Dermis microvascular lymphatic vessel endothelial cell (primary cell): ENCODE measurements at regions not wholly inside any gene's neighbourhood (a gene's known extent, or its start where the extent isn't known, plus 50 kb on each side); places are given as distances from the start of the nearest gene placed in this dataset.
"Not testable (repeated sequence)": the region's sequence is repeated elsewhere in the genome, so short reads cannot be mapped to it uniquely, and the experiment has no call there.

Source experiments
- DNase-seq, 2 donors: peaks; one replicate each; pipeline versions ENCODE4 v3.0.0 to v3.0.0-alpha.2; 2010; ENCODE audit warnings: low read depth in 2 of 2

DNA sequence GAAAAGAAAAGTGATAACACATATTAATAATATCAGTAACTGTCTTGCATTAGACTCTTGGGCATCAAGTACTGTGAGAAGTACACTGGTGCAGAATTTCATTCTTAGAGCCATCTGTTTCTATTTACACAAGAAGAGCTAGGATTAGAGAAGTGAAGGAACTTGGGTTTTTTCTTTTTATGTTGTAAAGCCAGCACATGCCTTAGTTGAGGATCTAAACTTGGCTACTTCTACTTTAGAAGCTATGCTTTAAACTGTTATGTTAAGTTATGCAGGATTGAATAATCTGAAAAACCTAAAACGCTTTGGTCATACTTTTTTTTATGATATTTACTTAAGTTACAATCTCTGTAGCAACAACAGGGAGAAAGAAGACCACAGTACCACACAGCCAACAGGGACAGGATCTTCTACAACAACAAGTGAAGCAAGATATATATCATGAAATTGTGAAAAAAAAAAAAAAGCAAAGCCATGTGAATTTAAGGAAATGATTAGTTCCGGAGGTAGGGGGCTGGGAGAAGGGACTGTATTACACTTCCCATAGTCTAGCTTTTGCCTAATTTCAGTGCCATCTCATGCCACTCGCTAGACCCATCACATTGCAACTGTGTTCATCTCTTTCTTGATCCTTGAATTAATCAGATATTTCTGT, 305.1 kb upstream of the GOT2 start:
- no peak for DNase-seq

DNA sequence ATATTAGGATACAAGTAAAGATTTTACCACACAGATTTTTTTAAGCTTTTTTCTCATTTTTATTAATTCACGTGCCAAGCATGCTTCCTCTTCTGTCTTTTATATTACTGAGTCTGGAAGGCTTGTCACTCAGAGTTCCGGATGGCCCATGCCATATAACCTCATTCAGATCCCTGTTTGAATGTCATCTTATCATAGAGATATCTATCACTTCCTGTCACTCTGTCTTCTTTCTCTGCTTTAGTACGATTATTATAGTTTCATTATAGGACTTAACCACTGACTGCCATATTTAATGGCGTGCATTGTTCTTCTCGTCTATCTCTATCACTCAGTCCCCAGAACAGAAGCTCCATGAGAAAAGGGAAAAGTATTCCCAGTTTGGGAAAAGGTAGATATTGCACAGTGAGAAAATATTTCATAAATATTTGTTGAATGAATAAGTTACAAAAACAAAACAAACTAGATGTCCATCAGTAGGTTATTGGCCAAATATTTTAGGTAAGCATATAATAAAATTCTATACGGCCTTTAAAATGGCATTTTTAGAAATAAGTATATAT, 296.9 kb upstream of the GOT2 start:
- no peak for DNase-seq

- no peak for DNase-seq
These were observed 287.6 kb upstream of the GOT2 start for GRCh38 chr16:59021751-59022150.

DNA sequence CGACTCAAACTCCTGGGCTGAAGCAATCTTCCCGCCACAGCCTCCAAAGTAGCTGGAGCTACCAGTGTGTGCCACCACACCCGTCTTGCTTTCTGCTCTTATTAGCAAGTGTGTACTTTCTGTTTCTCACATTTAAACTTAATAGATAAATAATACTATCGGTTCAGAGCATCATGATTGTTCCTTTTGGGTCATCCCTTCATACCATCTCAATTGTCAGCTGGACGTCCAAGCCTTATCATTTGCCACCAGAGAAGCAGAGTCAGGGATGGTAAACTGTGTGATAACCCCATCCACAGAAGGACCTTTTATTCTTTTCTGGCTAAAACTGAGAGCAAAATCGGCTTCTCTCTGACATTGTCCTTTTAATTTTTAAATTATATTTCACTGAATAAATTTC, 279.8 kb upstream of the GOT2 start:
- DNase-seq: no peak

- DNase-seq: no peak
These were observed 265.6 kb upstream of the GOT2 start for GRCh38 chr16:58999762-59000161.

GRCh38 chr16:58992755-58993154, 258.6 kb upstream of the GOT2 start:
- DNase-seq: not testable (repeated sequence)

- not testable (repeated sequence) for DNase-seq
These were observed 249.3 kb upstream of the GOT2 start for GRCh38 chr16:58983181-58983965.

- no peak for DNase-seq
These were observed 236.7 kb upstream of the GOT2 start for GRCh38 chr16:58970775-58971174.

DNA sequence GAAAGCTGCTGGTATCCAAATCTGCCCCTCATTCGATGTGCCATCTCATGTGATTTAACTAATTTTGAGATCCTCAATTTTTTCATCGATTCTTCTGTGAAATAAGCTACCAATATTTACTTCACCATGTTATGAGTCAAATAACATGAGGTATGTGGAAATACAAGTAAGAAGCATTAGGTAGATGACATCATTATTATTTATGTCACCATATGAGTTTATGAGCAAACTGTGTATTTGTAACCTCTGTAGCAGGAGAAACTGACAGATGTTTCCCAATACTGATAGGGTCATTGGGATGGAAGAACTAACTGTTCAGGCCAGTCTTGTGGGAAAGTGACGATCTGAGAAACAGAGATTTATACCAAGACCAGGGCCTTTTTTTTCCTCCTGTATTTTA, 229.4 kb upstream of the GOT2 start:
- no peak for DNase-seq

DNA sequence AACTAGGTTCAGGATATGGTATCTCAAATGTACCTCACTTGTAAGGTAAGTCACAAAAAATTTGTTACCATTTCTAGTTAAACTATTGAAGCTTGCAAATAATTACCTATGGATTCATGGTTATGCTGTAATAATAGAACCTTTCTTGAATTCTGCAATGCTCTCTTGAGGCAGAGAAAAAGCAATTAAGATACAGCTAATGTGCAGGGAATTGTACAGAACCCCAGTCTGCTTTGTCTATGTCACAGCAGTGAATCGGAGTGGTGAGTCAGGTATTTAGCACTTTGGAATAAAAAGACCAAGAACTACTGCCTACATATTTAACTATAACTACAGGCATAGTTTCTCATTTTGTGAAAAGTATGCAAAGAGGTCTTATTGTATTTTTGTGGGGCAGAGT, 228.7 kb upstream of the GOT2 start:
- DNase-seq: no peak

GRCh38 chr16:58960484-58960883, 226.4 kb upstream of the GOT2 start:
- DNase-seq: no peak

- DNase-seq: no peak
These were observed 225.9 kb upstream of the GOT2 start for GRCh38 chr16:58960034-58960433.

- DNase-seq: no peak
These were observed 224.6 kb upstream of the GOT2 start for GRCh38 chr16:58958749-58959148.

DNA sequence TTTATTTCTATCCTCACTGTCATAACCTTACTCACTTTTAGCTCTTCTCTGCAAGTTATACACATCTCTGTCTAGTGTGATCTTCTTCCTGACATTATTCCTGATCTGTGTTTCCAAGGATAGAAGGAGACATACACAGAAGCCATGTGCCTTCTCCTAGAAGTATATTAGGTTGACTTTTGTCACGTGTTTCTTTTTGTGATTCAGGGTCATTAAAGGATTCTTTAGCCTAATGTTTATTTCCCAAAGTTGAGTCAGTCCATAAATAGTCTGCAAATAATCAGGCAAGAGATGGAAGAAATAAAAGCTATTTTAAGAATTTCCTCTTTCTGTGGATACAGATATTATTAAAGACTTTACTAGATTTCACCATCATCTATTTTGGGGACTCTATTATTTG, 214.1 kb upstream of the GOT2 start:
- DNase-seq: no peak

GRCh38 chr16:58940609-58941008, 206.5 kb upstream of the GOT2 start:
- no peak for DNase-seq

- DNase-seq: no peak
These were observed 204.7 kb upstream of the GOT2 start for GRCh38 chr16:58938811-58939210.

GRCh38 chr16:58937661-58938060, 203.5 kb upstream of the GOT2 start:
- no peak for DNase-seq

- no peak for DNase-seq
These were observed 199.1 kb upstream of the GOT2 start for GRCh38 chr16:58933186-58933585.

GRCh38 chr16:58931436-58931835, 197.3 kb upstream of the GOT2 start:
- DNase-seq: no peak

- DNase-seq: no peak
These were observed 189.0 kb upstream of the GOT2 start for GRCh38 chr16:58923094-58923493.

GRCh38 chr16:58913456-58913855, 179.3 kb upstream of the GOT2 start:
- DNase-seq: no peak

GRCh38 chr16:58912571-58912970, 178.5 kb upstream of the GOT2 start:
- no peak for DNase-seq
